ENCODE measurements at regions not wholly inside any gene's neighbourhood (a gene's known extent, or its start where the extent isn't known, plus 50 kb on each side); places are given as distances from the start of the nearest gene placed in this dataset.

DNA sequence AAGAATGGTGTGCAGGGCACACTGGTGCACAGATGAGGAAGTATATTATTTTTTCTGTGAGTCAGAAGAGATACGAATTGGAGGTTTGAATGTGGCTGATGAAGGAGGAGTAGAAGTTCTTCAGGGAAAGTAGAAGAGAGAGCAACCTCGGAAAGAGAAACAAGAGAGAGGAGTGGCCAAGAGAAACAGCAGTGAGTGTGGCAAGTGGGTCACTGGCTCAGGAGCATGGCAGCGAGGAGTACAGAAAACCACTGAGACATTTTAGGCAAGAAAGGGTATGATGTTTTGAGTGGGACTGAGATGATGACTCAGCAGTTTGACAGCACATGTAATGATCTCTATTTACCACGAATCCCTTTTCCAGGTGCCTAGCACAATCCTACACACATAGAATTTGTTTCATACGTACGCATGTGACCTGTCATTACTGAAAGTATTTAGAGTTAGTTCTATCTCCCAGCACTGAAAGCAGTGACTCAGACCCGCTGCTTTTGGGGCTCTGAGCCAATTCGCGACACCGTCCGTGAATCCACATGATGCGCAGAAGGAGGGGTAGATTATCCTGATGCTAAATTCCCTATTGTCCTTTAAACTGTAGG is 915.4 kb downstream of the DCDC2C start:
- DNase-seq: peak; percentile 12

- peak; percentile 54 for DNase-seq
Measured at GRCh38 chr2:4628998-4629501, 925.7 kb downstream of the DCDC2C start.

DNA sequence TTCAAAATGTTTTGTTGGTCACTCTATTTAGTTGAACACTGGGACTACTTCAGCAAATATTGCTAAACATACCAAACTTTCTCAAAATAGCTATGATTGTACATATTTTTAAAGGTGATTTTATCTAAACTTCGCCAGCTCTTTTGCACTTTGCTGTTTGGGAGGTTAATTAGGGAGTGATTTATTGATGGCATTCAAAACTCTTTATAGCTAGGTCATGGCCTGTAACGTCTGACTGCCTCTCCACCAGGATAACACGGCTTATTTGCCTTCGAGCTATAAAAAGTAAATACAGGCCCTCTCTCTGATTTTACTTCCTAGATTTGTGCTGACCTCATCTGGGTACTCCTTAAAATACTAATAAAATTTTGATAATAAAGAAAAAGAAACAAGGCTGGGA is 931.9 kb downstream of the DCDC2C start:
- peak; percentile 65 for DNase-seq

DNA sequence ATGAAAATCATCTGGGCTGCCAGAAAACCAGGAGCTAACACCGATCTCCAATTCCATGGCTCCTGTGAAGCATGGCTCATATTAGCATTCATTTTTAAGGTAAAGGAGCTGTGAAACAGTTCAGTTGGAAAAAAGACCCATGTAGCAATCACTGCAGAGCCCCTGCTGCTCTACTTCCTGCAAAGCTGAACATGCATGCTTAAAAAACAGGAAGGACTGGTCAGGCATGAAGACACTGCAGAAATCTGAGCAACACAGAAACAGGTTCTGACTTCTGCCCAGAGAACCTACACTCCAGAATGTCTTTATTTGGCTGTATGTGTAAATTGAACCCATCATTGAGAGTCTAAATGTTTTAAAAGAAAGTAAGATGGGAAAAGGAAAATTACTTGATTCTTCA is 950.6 kb downstream of the DCDC2C start:
- DNase-seq: peak; percentile 42

DNA sequence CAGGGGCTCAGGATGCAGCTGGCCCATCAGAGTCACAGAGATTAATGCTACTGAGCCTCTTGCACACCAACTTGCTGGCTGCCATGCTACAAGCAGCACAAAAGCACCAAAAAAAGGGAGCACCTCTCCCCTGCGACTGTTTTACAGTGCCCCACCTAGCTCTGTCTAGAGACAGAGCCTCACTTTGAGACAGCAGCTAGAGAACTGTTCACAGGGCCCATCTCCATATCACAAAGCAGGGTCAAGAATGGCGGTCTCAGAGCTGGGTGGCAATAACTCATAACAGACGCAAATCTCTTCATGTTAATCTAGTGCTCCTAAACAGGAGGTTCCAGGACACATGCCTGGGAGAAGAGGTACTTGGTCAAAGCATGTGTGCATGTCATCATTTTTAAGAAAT is 953.0 kb downstream of the DCDC2C start:
- no peak for DNase-seq

GRCh38 chr2:4662161-4662779 is 958.9 kb downstream of the DCDC2C start:
- peak; percentile 17 for DNase-seq

- DNase-seq: no peak
Measured at GRCh38 chr2:4668381-4668780, 965.0 kb downstream of the DCDC2C start.

DNA sequence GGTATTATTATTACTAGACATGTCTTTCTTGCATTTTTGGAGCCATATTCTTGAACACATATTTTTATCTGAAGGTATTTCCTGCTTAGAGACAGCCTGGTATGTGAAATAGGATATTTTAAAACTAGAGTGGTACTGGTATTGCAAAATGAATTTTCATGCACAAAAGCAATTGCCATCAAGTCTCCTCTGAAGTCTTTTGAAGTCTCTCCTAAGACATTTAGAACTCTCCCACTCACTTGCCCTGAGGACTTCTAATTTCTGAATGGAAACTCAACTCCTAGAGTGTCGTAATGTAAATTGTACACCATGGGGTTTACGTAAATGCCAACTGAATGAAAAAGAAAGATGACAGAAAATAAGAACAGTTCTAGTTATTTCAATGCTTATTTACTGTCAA is 967.0 kb downstream of the DCDC2C start:
- no peak for DNase-seq

GRCh38 chr2:4673025-4673489 is 969.7 kb downstream of the DCDC2C start:
- peak; percentile 97 for DNase-seq

GRCh38 chr2:4674007-4674406 is 970.6 kb downstream of the DCDC2C start:
- DNase-seq: peak; percentile 63

DNA sequence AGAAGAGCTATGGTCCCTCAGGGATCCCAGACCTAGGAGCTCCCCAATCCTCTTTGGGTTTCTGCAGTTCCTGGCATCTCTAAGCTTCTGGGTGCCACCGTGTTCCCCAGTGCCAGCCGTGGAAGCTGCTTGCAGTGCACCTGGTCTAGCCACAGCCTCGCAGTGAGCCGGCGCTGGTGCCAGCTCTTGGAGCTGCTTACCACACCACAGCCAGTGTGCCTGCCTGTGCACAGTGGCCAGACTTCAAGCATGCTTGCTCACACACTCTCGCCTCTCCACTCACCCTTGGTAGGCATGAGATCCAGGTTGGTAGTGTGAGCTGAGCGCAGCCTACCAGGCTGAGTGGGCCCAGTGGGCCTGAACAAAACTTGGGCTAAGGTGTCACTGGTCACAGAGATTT is 971.9 kb downstream of the DCDC2C start:
- DNase-seq: no peak

- peak; percentile 9 for DNase-seq
Measured at GRCh38 chr2:4678927-4679326, 975.6 kb downstream of the DCDC2C start.

- DNase-seq: no peak
Measured at GRCh38 chr2:4679391-4679790, 976.0 kb downstream of the DCDC2C start.

DNA sequence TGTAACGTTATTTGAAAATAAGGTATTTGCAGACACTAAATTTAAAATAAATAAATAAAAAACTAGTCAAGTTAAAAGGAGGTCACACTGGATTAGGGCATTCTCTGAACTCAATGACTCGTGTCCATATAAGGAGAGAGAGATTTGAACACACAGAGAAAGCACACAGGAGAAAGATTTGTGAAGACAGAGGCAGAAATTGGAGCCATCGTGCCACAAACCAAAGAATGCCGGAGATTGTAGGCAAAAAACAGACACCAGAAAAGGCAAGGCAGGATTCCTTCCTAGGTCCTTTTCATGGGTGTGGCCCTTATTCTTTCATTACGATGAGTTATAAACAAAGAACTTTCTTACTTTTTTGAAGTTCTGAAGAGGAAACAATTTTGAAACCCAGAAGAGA is 981.5 kb downstream of the DCDC2C start:
- DNase-seq: no peak

DNA sequence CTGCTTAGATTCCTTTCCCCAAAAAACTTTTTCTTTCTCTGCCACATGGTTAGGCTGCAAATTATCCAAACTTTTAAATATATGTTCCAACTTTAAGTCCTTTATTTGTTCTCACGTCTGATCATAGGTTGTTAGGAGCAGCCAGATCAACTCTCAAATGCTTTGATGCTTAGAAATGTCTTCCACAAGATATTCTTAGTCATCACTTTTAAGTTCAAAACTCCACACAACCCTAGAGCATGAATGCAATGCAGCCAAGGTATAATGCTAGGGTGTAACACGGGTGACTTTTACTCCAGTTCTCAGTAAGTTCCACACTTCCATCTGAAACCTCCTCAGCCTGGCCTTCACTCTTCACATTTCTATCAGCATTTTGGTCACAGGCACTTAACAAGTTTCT is 987.5 kb downstream of the DCDC2C start:
- DNase-seq: no peak

- DNase-seq: no peak
Measured at GRCh38 chr2:4693266-4693665, 989.9 kb downstream of the DCDC2C start.

- DNase-seq: no peak
Measured at GRCh38 chr2:4695281-4695861, 992.0 kb downstream of the DCDC2C start.

DNA sequence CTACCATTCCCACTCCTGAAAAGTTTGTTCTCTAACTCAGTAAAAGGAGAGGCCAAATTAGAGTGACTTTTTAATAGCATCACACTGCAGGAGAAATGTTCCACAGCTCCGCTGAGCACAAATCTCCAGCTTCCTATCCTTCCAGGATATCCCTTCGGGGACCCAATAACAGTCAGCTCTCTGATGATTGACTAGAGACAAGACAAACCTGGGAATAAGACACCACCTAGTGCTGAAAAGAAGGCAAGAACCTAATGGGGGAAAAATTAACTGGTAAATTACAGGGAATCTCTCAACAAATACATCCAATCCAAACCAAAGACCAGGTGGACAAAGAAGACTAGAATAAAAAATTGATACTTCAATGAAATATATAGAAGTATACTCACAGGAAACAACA is 977.1 kb upstream of the SOX11 start:
- DNase-seq: peak; percentile 76

DNA sequence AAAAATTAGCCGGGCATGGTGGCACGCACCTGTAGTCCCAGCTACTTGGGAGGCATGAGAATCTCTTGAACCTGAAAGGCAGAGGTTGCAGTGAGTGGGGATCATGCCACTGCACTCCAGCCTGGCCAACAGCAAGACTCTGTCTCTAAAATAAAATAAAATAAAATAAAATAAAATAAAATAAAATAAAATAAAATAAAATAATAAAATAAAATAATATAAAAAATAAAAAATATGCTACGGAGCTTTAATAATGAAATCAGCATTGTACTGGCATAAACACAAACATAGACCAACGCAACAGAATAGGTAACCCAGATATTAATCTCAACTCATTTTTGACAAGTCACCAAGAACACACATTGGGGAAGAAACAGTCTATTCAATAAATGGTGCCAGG is 973.4 kb upstream of the SOX11 start:
- DNase-seq: no peak

GRCh38 chr2:4725618-4726017 is 966.6 kb upstream of the SOX11 start:
- no peak for DNase-seq

- DNase-seq: no peak
Measured at GRCh38 chr2:4732560-4732959, 959.6 kb upstream of the SOX11 start.

- no peak for DNase-seq
Measured at GRCh38 chr2:4745056-4745991, 946.9 kb upstream of the SOX11 start.

GRCh38 chr2:4753721-4754120 is 938.5 kb upstream of the SOX11 start:
- DNase-seq: no peak

Data from DMS53 (cell line).